H1 (cell line): ENCODE measurements at regions not wholly inside any gene's neighbourhood (a gene's known extent, or its start where the extent isn't known, plus 50 kb on each side); places are given as distances from the start of the nearest gene placed in this dataset.

Source experiments
- CTCF ChIA-PET: fragments of 300-600 bp; sonication (Branson Sonifier 250); formaldehyde crosslinking; loops from one replicate; lab custom pipeline; 2021; ENCODE audit not compliant: partially characterized antibody; lab: Charles Lee
- POLR2A ChIA-PET: fragments of 300-600 bp; sonication (Branson Sonifier 250); formaldehyde crosslinking; loops from one replicate; lab custom pipeline; 2021; ENCODE audit warnings: inconsistent platforms; ENCODE audit not compliant: partially characterized antibody; lab: Charles Lee
- DNase-seq, 2 experiments: peaks; one replicate each; pipeline versions ENCODE4 v3.0.0 to v3.0.0-alpha.2; 2010 to 2022; ENCODE audit warnings: low spot score in 2 of 2, low read depth in 1 of 2, mixed read lengths in 1 of 2
- FAIRE-seq: peaks from 2 replicates; lab custom pipeline; 2011; peaks lifted over from hg19 to GRCh38; lab: Jason Lieb, UNC
- H2AFZ ChIP-seq: 2 replicates; pipeline ENCODE4 v1.8.1; 2012; ENCODE audit warnings: low read length, inconsistent platforms
- H2AK5ac ChIP-seq: 2 replicates; pipeline ENCODE4 v1.6.1; 2013; ENCODE audit warnings: low read depth, low read length
- H2BK120ac ChIP-seq: replicated peaks from 2 replicates; pipeline ENCODE3; 2013; ENCODE audit warnings: low read depth, low read length, inconsistent platforms
- H2BK12ac ChIP-seq: 2 replicates; pipeline ENCODE4 v1.6.1; 2013; ENCODE audit warnings: low read depth, low read length
- H2BK15ac ChIP-seq: 2 replicates; pipeline ENCODE4 v1.6.1; 2013; ENCODE audit warnings: low read length
- H2BK20ac ChIP-seq: 2 replicates; pipeline ENCODE4 v1.6.1; 2013; ENCODE audit warnings: low read length
- H2BK5ac ChIP-seq: 2 replicates; pipeline ENCODE4 v1.6.1; 2013; ENCODE audit warnings: low read depth, low read length
- H3K14ac ChIP-seq: 2 replicates; pipeline ENCODE4 v1.6.1; 2013; ENCODE audit warnings: inconsistent platforms; ENCODE audit not compliant: insufficient read length
- H3K18ac ChIP-seq: 2 replicates; pipeline ENCODE4 v1.6.1; 2013; ENCODE audit warnings: low read length; ENCODE audit errors: extremely low read depth
- H3K23ac ChIP-seq: 2 replicates; pipeline ENCODE4 v1.6.1; 2013; ENCODE audit warnings: inconsistent platforms; ENCODE audit not compliant: insufficient read length
- H3K23me2 ChIP-seq: 2 replicates; pipeline ENCODE4 v1.6.1; 2013; ENCODE audit warnings: low read depth, low read length
- H3K27ac ChIP-seq: 2 replicates; pipeline ENCODE4 v1.6.1; 2011; ENCODE audit warnings: low read depth, low read length, inconsistent platforms
- H3K27me3 ChIP-seq, 4 experiments: replicated peaks in 1 of 4; 1 replicate in 1 of 4; 2 replicates in 3 of 4; pipeline versions ENCODE4 v1.6.1 to v1.8.1; 2011 to 2013; ENCODE audit warnings: low read length in 3 of 4, mild to moderate bottlenecking in 3 of 4, inconsistent platforms in 2 of 4, mixed read lengths in 2 of 4, moderate library complexity in 1 of 4; ENCODE audit not compliant: control insufficient read depth in 3 of 4, insufficient read depth in 3 of 4; ENCODE audit errors: extremely low read depth in 1 of 4
- H3K36me3 ChIP-seq, 4 experiments: 2 replicates each; pipeline versions ENCODE4 v1.6.1 to v1.8.1; 2011 to 2013; ENCODE audit warnings: mild to moderate bottlenecking in 4 of 4, low read length in 3 of 4, moderate library complexity in 2 of 4, control low read depth in 1 of 4, inconsistent platforms in 1 of 4; ENCODE audit not compliant: insufficient read depth in 4 of 4, control insufficient read depth in 2 of 4
- H3K4ac ChIP-seq: replicated peaks from 2 replicates; pipeline ENCODE3; 2013; ENCODE audit warnings: low read length, low read depth, mixed read lengths, inconsistent platforms; ENCODE audit not compliant: insufficient read length
- H3K4me1 ChIP-seq, 4 experiments: replicated peaks in 1 of 4; 1 replicate in 1 of 4; 2 replicates in 3 of 4; pipeline versions ENCODE4 v1.6.1 to v1.8.1; 2011 to 2013; ENCODE audit warnings: low read length in 3 of 4, inconsistent platforms in 2 of 4, mixed read lengths in 1 of 4; ENCODE audit not compliant: insufficient read depth in 4 of 4, control insufficient read depth in 3 of 4
- H3K4me2 ChIP-seq, 2 experiments: 2 replicates each; pipeline versions ENCODE4 v1.6.1 to v1.8.1; 2011 to 2013; ENCODE audit warnings: low read depth in 2 of 2, low read length in 2 of 2, control low read depth in 1 of 2, inconsistent platforms in 1 of 2, mild to moderate bottlenecking in 1 of 2; ENCODE audit not compliant: insufficient read depth in 1 of 2
- H3K4me3 ChIP-seq, 4 experiments: fragments of 200-600, 300-600 bp in 1 of 4; sonication (generic), shearing (Covaris generic), sonication (Bioruptor Twin) in 1 of 4; 2 replicates each; pipeline versions ENCODE4 v1.5.1 to v1.8.1; 2011 to 2016; ENCODE audit warnings: low read length in 4 of 4, low read depth in 3 of 4, control low read depth in 2 of 4, inconsistent platforms in 2 of 4, mild to moderate bottlenecking in 2 of 4, mixed read lengths in 1 of 4, moderate library complexity in 1 of 4; ENCODE audit not compliant: insufficient read depth in 2 of 4; ENCODE audit errors: extremely low read depth in 1 of 4
- H3K56ac ChIP-seq: replicated peaks from 2 replicates; pipeline ENCODE3; 2013; ENCODE audit warnings: low read depth, mild to moderate bottlenecking, mixed read lengths, low read length, inconsistent platforms; ENCODE audit not compliant: insufficient read length
- H3K79me1 ChIP-seq: 2 replicates; pipeline ENCODE4 v1.6.1; 2013; ENCODE audit warnings: low read depth, low read length, control low read depth
- H3K79me2 ChIP-seq, 2 experiments: 2 replicates each; pipeline versions ENCODE4 v1.6.1 to v1.8.1; 2012 to 2013; ENCODE audit warnings: low read length in 2 of 2, mild to moderate bottlenecking in 2 of 2, inconsistent platforms in 1 of 2; ENCODE audit not compliant: insufficient read depth in 2 of 2, control insufficient read depth in 1 of 2
- H3K9ac ChIP-seq, 4 experiments: replicated peaks in 1 of 4; 1 replicate in 1 of 4; 2 replicates in 3 of 4; pipeline versions ENCODE4 v1.6.1 to v1.8.1; 2011 to 2013; ENCODE audit warnings: low read depth in 3 of 4, low read length in 3 of 4, control low read depth in 2 of 4, mild to moderate bottlenecking in 2 of 4, moderate library complexity in 2 of 4, inconsistent platforms in 1 of 4; ENCODE audit errors: extremely low read depth in 1 of 4
- H3K9me3 ChIP-seq, 2 experiments: 2 replicates each; pipeline versions ENCODE4 v1.6.1 to v1.8.1; 2012 to 2013; ENCODE audit warnings: mild to moderate bottlenecking in 2 of 2, moderate library complexity in 2 of 2, control low read depth in 1 of 2, inconsistent platforms in 1 of 2, low read depth in 1 of 2, low read length in 1 of 2, mixed read lengths in 1 of 2; ENCODE audit not compliant: insufficient read depth in 2 of 2
- H4K20me1 ChIP-seq, 2 experiments: replicated peaks in 1 of 2; 2 replicates each; pipeline versions ENCODE3 to v1.8.1; 2011 to 2013; ENCODE audit warnings: inconsistent platforms in 2 of 2, low read length in 2 of 2, mild to moderate bottlenecking in 1 of 2; ENCODE audit not compliant: insufficient read depth in 2 of 2, control insufficient read depth in 1 of 2
- H4K5ac ChIP-seq: 2 replicates; pipeline ENCODE4 v1.6.1; 2013; ENCODE audit warnings: low read length, low read depth, mixed read lengths, inconsistent platforms; ENCODE audit not compliant: insufficient read length
- H4K8ac ChIP-seq: 2 replicates; pipeline ENCODE4 v1.8.0; 2013; ENCODE audit warnings: mild to moderate bottlenecking, moderate library complexity, low read length, inconsistent platforms; ENCODE audit not compliant: insufficient read depth; ENCODE audit errors: extremely low read depth
- H4K91ac ChIP-seq: replicated peaks from 2 replicates; pipeline ENCODE3; 2013; ENCODE audit warnings: low read length, mixed read lengths, inconsistent platforms; ENCODE audit not compliant: insufficient read length
- ASH2L ChIP-seq: fragments of 200-600, 300-600 bp; sonication (generic); IDR thresholded peaks from one replicate; pipeline ENCODE4 v1.7.1; 2017; ENCODE audit warnings: low read length
- BCL11A ChIP-seq, 2 experiments: IDR thresholded peaks; one replicate each; pipeline ENCODE4 v1.6.1; 2011; ENCODE audit warnings: low read depth in 2 of 2, low read length in 2 of 2, mild to moderate bottlenecking in 2 of 2
- BRCA1 ChIP-seq: IDR thresholded peaks from 2 replicates; pipeline ENCODE4 v1.6.1; 2012; ENCODE audit warnings: low read depth, low read length, improper control_type of control experiment
- CEBPB ChIP-seq: IDR thresholded peaks from 2 replicates; pipeline ENCODE4 v1.6.1; 2012; ENCODE audit warnings: low read depth, low read length
- CHD1 ChIP-seq: IDR thresholded peaks from 2 replicates; pipeline ENCODE4 v1.6.1; 2012; ENCODE audit warnings: low read depth, low read length, improper control_type of control experiment
- EP300 ChIP-seq, 2 experiments: IDR thresholded peaks; 1 replicate in 1 of 2; 2 replicates in 1 of 2; pipeline ENCODE4 v1.6.1; 2011 to 2012; ENCODE audit warnings: low read depth in 2 of 2, low read length in 2 of 2, mild to moderate bottlenecking in 2 of 2, borderline replicate concordance in 1 of 2, inconsistent platforms in 1 of 2, moderate library complexity in 1 of 2
- FOSL1 ChIP-seq: IDR thresholded peaks from 2 replicates; pipeline ENCODE4 v1.6.1; 2011; ENCODE audit warnings: mild to moderate bottlenecking, low read depth, low read length, moderate library complexity; ENCODE audit not compliant: insufficient read depth
- NANOG ChIP-seq: IDR thresholded peaks from 2 replicates; pipeline ENCODE4 v1.6.1; 2011; ENCODE audit warnings: low read length, low read depth, mild to moderate bottlenecking, inconsistent platforms; ENCODE audit not compliant: insufficient read depth, poor library complexity, severe bottlenecking
- RAD21 ChIP-seq, 2 experiments: IDR thresholded peaks in 1 of 2; conservative IDR thresholded peaks in 1 of 2; 2 replicates each; pipeline ENCODE4 v1.6.1; 2011; ENCODE audit warnings: low read depth in 2 of 2, low read length in 2 of 2, improper control_type of control experiment in 1 of 2, inconsistent platforms in 1 of 2, mild to moderate bottlenecking in 1 of 2, moderate library complexity in 1 of 2
- RXRA ChIP-seq: IDR thresholded peaks from 2 replicates; pipeline ENCODE4 v1.6.1; 2011; ENCODE audit warnings: low read depth, mild to moderate bottlenecking, low read length, moderate library complexity; ENCODE audit not compliant: insufficient read depth
- SP1 ChIP-seq: IDR thresholded peaks from 2 replicates; pipeline ENCODE4 v1.6.1; 2011; ENCODE audit warnings: low read depth, low read length
- TAF1 ChIP-seq: IDR thresholded peaks from 2 replicates; pipeline ENCODE4 v1.6.1; 2011; ENCODE audit warnings: mild to moderate bottlenecking, low read depth, low read length
- TCF12 ChIP-seq: IDR thresholded peaks from 2 replicates; pipeline ENCODE4 v1.6.1; 2011; ENCODE audit warnings: low read depth, mild to moderate bottlenecking, low read length
- ZNF274 ChIP-seq: IDR thresholded peaks from 2 replicates; pipeline ENCODE4 v1.7.0; 2012; ENCODE audit warnings: low read length, borderline replicate concordance; ENCODE audit errors: extremely low read depth
- WGBS, 2 experiments: shearing (Covaris generic) in 1 of 2; methylation state at CpG; one replicate each; pipeline versions ENCODE4 v1.1.6 to v1.1.7; 2013 to 2015; ENCODE audit warnings: low lambda C conversion rate in 2 of 2, mixed read lengths in 2 of 2, inconsistent platforms in 1 of 2, low coverage in 1 of 2, missing lambda C conversion rate in 1 of 2; ENCODE audit not compliant: insufficient replicate concordance in 2 of 2, insufficient coverage in 1 of 2, insufficient read length in 1 of 2; ENCODE audit errors: extremely low coverage in 1 of 2, missing lambda C conversion rate in 1 of 2; 5-methylcytosine and 5-hydroxymethylcytosine counted together

- H3K4me1 ChIP-seq: no peaks in the 10 kb centered on the region
- peak overlapping the region; percentile 73; the same call in 1 of the 2 replicates for H2BK20ac ChIP-seq
- no peak overlapping the region for H2BK120ac ChIP-seq
- ChIA-PET CTCF (no interaction called here), POLR2A (no interaction called here)
- no peak overlapping the region for H3K9ac ChIP-seq
- no peak overlapping the region for H3K18ac ChIP-seq
- no peak overlapping the region for H4K8ac ChIP-seq
- H3K9me3 ChIP-seq: no peaks in the 10 kb centered on the region
- no peak overlapping the region for H3K4me3 ChIP-seq
- no peak for FAIRE-seq
- H2BK12ac ChIP-seq: peak overlapping the region; percentile 78; the same call in 1 of the 2 replicates
- H2BK5ac ChIP-seq: no peak overlapping the region
- 76% methylated on average over 2 of the region's 2 CpGs; no CpG with 5 or more reads in 1 of the 2 experiments for WGBS, 2 experiments
- no peak overlapping the region for H3K4me2 ChIP-seq
- no peak overlapping the region for H3K4ac ChIP-seq
- H4K20me1 ChIP-seq: no peaks in the 10 kb centered on the region
- no peak overlapping the region for H3K23ac ChIP-seq
- peak overlapping the region; percentile 46; the same call in 1 of the 2 replicates for H2AK5ac ChIP-seq
- DNase-seq: no peak
- H3K14ac ChIP-seq: no peak overlapping the region
- no peaks in the 10 kb centered on the region for H3K79me2 ChIP-seq
- H4K91ac ChIP-seq: peak overlapping the region; percentile 79
- H3K56ac ChIP-seq: no peak overlapping the region
- no peak overlapping the region for H4K5ac ChIP-seq
- no peak overlapping the region for H3K27ac ChIP-seq
- no peaks in the 10 kb centered on the region for H3K36me3 ChIP-seq
- no peaks in the 10 kb centered on the region for H3K23me2 ChIP-seq
- no peak overlapping the region for H2BK15ac ChIP-seq
- no peaks in the 10 kb centered on the region for H3K79me1 ChIP-seq
- no peak overlapping the region for H2AFZ ChIP-seq
- H3K27me3 ChIP-seq: no peaks in the 10 kb centered on the region
- TF ChIP-seq BCL11A (IDR thresholded peaks at IDR 0.05; ENCODE audit: low read depth in 2 of 2, low read length in 2 of 2): no peak
- TF ChIP-seq ZNF274: no peak
- no peak for TF ChIP-seq RXRA
- TF ChIP-seq BRCA1: no peak
- TF ChIP-seq EP300 (IDR thresholded peaks at IDR 0.05; ENCODE audit: borderline replicate concordance in 1 of 2, low read depth in 2 of 2, low read length in 2 of 2): no peak
- TF ChIP-seq CHD1: no peak
- TF ChIP-seq RAD21 (IDR thresholded peaks at IDR 0.05 in 1 of 2, conservative IDR thresholded peaks at IDR 0.05 in 1 of 2; ENCODE audit: low read depth in 2 of 2, low read length in 2 of 2): no peak
- TF ChIP-seq SP1: no peak
- no peak for TF ChIP-seq TAF1
- no peak for TF ChIP-seq CEBPB
- TF ChIP-seq TCF12: no peak
- no peak for TF ChIP-seq NANOG
- TF ChIP-seq ASH2L: no peak
- TF ChIP-seq FOSL1: no peak
These were observed 212.5 kb downstream of the POSTN start for GRCh38 chr13:37385956-37386670.
